ENCODE measurements at regions not wholly inside any gene's neighbourhood (a gene's known extent, or its start where the extent isn't known, plus 50 kb on each side); places are given as distances from the start of the nearest gene placed in this dataset.

GRCh38 chr15:81595752-81596151 is 221.7 kb upstream of the TMC3 start:
- TF ChIP-seq POLR2A (IDR thresholded peaks at IDR 0.05) (no peak), EP300 (IDR thresholded peaks at IDR 0.05) (no peak)
- TF ChIP-seq, protein P1, sequence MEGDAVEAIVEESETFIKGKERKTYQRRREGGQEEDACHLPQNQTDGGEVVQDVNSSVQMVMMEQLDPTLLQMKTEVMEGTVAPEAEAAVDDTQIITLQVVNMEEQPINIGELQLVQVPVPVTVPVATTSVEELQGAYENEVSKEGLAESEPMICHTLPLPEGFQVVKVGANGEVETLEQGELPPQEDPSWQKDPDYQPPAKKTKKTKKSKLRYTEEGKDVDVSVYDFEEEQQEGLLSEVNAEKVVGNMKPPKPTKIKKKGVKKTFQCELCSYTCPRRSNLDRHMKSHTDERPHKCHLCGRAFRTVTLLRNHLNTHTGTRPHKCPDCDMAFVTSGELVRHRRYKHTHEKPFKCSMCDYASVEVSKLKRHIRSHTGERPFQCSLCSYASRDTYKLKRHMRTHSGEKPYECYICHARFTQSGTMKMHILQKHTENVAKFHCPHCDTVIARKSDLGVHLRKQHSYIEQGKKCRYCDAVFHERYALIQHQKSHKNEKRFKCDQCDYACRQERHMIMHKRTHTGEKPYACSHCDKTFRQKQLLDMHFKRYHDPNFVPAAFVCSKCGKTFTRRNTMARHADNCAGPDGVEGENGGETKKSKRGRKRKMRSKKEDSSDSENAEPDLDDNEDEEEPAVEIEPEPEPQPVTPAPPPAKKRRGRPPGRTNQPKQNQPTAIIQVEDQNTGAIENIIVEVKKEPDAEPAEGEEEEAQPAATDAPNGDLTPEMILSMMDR (IDR thresholded peaks at IDR 0.05): no peak
- Histone ChIP-seq H3K27me3 (no peaks in the 10 kb centered on the region), H3K9me3 (peaks cover 0 to 5% of the 10 kb centered on the region in 2 donors), H3K27ac (no peak overlapping the region), H3K36me3 (no peaks in the 10 kb centered on the region), H3K4me1 (ENCODE audit: insufficient read depth) (no peaks in the 10 kb centered on the region), H3K4me3 (no peak overlapping the region)
- DNase-seq: no peak
- 74 to 80% (median 80%) methylated on average over 1 of the region's 1 CpG for WGBS, 3 donors
- intact Hi-C loops (cut with DNase I): loop anchor here in 1 of 4 donors (5.0 kb wide), 1 partner anchor 58 kb away; no protein-coding TSS in a partner anchor

DNA sequence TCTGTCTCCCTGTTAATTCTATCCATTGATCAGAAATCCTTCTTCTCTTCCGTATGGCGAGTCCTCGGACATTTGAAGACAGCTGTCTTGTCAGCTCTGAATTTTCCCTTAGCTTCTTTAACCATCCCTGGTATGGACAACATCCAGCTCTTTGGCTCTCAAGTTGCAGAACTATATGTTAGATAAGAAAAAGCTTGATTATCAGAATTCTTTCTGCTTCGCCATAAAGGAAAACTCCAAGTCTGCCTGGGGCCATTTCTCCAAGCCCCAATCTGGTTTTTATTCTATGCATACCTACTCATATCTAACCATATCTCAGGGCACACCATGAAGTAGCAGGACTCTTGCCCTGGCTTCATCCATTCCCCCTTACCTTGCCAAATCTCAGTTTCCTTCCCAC is 215.7 kb upstream of the TMC3 start:
- 92 to 93% (median 93%) methylated on average over 4 of the region's 4 CpGs for WGBS, 3 donors

DNA sequence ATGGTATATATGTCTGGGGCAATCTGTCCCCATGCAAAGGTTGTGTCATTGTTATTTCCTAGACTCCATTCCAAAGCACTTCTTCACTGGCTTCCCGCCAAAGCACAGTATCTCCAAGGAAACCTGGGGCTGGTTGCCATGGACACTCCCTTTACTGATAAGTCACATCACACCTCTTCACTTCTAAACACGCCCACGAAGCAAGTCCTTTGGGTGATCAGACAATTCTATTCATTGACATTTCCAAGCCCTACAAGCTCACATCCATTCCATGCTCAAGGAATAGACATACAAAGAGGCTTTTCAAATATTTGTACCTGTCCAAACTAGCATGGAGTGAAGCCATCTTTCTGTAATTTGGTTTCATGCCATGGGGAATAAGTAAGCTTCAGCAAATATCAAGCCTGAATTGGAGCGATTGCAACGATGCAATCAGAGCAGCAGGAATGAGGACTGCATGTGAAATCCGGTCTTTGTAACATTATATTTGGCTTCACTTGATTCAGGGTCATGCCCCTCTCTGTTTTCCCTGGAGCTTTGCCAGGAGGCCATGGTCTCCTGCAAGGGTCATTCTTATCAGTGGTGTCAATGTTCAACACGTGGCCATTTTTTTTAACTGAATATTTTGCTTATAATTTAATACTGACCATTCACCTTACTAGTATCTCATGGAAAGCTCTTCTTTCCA is 201.6 kb upstream of the TMC3 start:
- no peaks in the 10 kb centered on the region for H3K27me3 ChIP-seq
- no peak for TF ChIP-seq EP300 (IDR thresholded peaks at IDR 0.05)
- no peak for TF ChIP-seq POLR2A (IDR thresholded peaks at IDR 0.05)
- TF ChIP-seq, protein P1 (IDR thresholded peaks at IDR 0.05): no peak
- no peak overlapping the region for H3K4me3 ChIP-seq
- no peak for DNase-seq
- no peaks in the 10 kb centered on the region for H3K4me1 ChIP-seq (ENCODE audit: insufficient read depth)
- no peak overlapping the region for H3K27ac ChIP-seq
- intact Hi-C loops (cut with DNase I): no loop called here
- WGBS, 3 donors: 27 to 33% (median 30%) methylated on average over 7 of the region's 7 CpGs
- H3K36me3 ChIP-seq: no peaks in the 10 kb centered on the region
- no peaks in the 10 kb centered on the region for H3K9me3 ChIP-seq

More for the DNA sequence above, 215.7 kb upstream of the TMC3 start:
- Histone ChIP-seq H3K27ac (no peak overlapping the region), H3K27me3 (no peaks in the 10 kb centered on the region), H3K36me3 (no peaks in the 10 kb centered on the region), H3K4me3 (no peak overlapping the region), H3K4me1 (ENCODE audit: insufficient read depth) (no peaks in the 10 kb centered on the region), H3K9me3 (peaks cover 0 to 5% of the 10 kb centered on the region in 2 donors)
- TF ChIP-seq, protein P1 (IDR thresholded peaks at IDR 0.05): no peak
- TF ChIP-seq POLR2A (IDR thresholded peaks at IDR 0.05) (no peak), EP300 (IDR thresholded peaks at IDR 0.05) (no peak)
- intact Hi-C loops (cut with DNase I): no loop called here
- DNase-seq: no peak

DNA sequence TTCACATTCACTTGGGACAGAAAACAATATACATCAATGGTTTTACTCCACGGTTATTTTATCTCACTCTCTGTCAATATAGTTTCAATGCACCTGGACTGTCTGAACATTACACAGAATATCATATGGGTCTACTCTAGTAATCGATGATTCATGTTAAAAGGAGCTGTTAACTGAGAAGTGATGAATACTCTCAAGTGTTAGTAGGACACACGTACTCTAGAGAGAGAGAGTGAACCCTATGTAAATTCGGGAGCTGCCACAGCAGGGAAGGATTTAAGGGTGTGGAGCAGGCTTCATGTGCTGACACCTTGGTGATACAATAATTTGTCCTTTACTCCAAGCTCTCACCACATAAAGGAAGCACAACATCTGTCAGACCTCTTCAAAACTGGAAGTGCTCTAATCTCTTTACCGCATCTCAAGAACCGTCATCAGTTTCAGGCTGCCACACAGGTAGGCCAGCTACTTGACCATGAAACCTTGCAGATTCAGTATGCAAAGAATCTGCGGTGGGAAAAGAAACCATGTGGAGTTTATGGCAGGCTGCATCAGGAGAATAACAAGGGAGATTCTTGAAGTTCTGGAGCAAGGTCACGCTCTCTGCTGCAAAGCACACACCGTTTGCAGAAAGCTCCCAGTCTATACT is 199.2 kb upstream of the TMC3 start:
- DNase-seq: no peak
- H3K4me1 ChIP-seq (ENCODE audit: insufficient read depth): no peaks in the 10 kb centered on the region
- H3K9me3 ChIP-seq: no peaks in the 10 kb centered on the region
- no peak overlapping the region for H3K4me3 ChIP-seq
- H3K36me3 ChIP-seq: no peaks in the 10 kb centered on the region
- no peak for TF ChIP-seq EP300 (IDR thresholded peaks at IDR 0.05)
- no peak for TF ChIP-seq POLR2A (IDR thresholded peaks at IDR 0.05)
- TF ChIP-seq, protein P1 (IDR thresholded peaks at IDR 0.05): no peak
- intact Hi-C loops (cut with DNase I): no loop called here
- 82 to 84% (median 82%) methylated on average over 9 of the region's 9 CpGs for WGBS, 3 donors
- H3K27me3 ChIP-seq: no peaks in the 10 kb centered on the region
- no peak overlapping the region for H3K27ac ChIP-seq
